GM21360 (cell line): ENCODE measurements at regions not wholly inside any gene's neighbourhood (a gene's known extent, or its start where the extent isn't known, plus 50 kb on each side); places are given as distances from the start of the nearest gene placed in this dataset.
A peak's percentile ranks its signal among the peaks of the same experiment; 100 is the strongest.
"Not testable (repeated sequence)": the region's sequence is repeated elsewhere in the genome, so short reads cannot be mapped to it uniquely, and the experiment has no call there.

Experiments used
- ATAC-seq: cut with Tn5 transposase; IDR thresholded peaks from one replicate; pipeline ENCODE4 v1.9.1; 2021; ENCODE audit warnings: mild to moderate bottlenecking, moderate library complexity; ENCODE audit not compliant: unreplicated experiment

- no peak for ATAC-seq
Observed at GRCh38 chr1:119251751-119252150, 111.3 kb upstream of the WARS2 start.

- no peak for ATAC-seq
Observed at GRCh38 chr1:119253366-119253765, 112.9 kb upstream of the WARS2 start.

GRCh38 chr1:119254067-119254720 lies 113.7 kb upstream of the WARS2 start:
- ATAC-seq = no peak

GRCh38 chr1:119256089-119256488 lies 112.5 kb upstream of the HAO2 start:
- ATAC-seq = not testable (repeated sequence)

- ATAC-seq = no peak
Observed at GRCh38 chr1:119260506-119260905, 108.1 kb upstream of the HAO2 start.

GRCh38 chr1:119266386-119266785 lies 102.2 kb upstream of the HAO2 start:
- ATAC-seq = peak; percentile 94

GRCh38 chr1:119266858-119267257 lies 101.7 kb upstream of the HAO2 start:
- no peak for ATAC-seq

- not testable (repeated sequence) for ATAC-seq
Observed at GRCh38 chr1:119267288-119267687, 101.3 kb upstream of the HAO2 start.

- no peak for ATAC-seq
Observed at GRCh38 chr1:119268879-119269278, 99.7 kb upstream of the HAO2 start.

- ATAC-seq = no peak
Observed at GRCh38 chr1:119275145-119276134, 93.1 kb upstream of the HAO2 start.

- no peak for ATAC-seq
Observed at GRCh38 chr1:119276558-119276957, 92.0 kb upstream of the HAO2 start.

- no peak for ATAC-seq
Observed at GRCh38 chr1:119279456-119280381, 88.9 kb upstream of the HAO2 start.

- ATAC-seq = no peak
Observed at GRCh38 chr1:119285482-119285881, 83.1 kb upstream of the HAO2 start.

- ATAC-seq = peak; percentile 82
Observed at GRCh38 chr1:119286587-119287181, 81.9 kb upstream of the HAO2 start.

- ATAC-seq = no peak
Observed at GRCh38 chr1:119288751-119289150, 79.8 kb upstream of the HAO2 start.

GRCh38 chr1:119290297-119290696 lies 78.3 kb upstream of the HAO2 start:
- ATAC-seq = no peak

- ATAC-seq = no peak
Observed at GRCh38 chr1:119291611-119292206, 76.9 kb upstream of the HAO2 start.

- ATAC-seq = no peak
Observed at GRCh38 chr1:119293797-119294196, 74.8 kb upstream of the HAO2 start.

- no peak for ATAC-seq
Observed at GRCh38 chr1:119294199-119294598, 74.4 kb upstream of the HAO2 start.

GRCh38 chr1:119294722-119295121 lies 73.9 kb upstream of the HAO2 start:
- no peak for ATAC-seq
